Activated gamma-delta T cell treated with anti-CD3 and anti-CD28 coated beads, Interleukin-2, amount 50 U/mL, for 16 hours (primary cell): ENCODE measurements at regions not wholly inside any gene's neighbourhood (a gene's known extent, or its start where the extent isn't known, plus 50 kb on each side); places are given as distances from the start of the nearest gene placed in this dataset.
"Not testable (repeated sequence)": the region's sequence is repeated elsewhere in the genome, so short reads cannot be mapped to it uniquely, and the experiment has no call there.

Experiments
- DNase-seq: peaks from one replicate; pipeline ENCODE4 v3.0.0-alpha.2; 2020; ENCODE audit warnings: low read depth

DNA sequence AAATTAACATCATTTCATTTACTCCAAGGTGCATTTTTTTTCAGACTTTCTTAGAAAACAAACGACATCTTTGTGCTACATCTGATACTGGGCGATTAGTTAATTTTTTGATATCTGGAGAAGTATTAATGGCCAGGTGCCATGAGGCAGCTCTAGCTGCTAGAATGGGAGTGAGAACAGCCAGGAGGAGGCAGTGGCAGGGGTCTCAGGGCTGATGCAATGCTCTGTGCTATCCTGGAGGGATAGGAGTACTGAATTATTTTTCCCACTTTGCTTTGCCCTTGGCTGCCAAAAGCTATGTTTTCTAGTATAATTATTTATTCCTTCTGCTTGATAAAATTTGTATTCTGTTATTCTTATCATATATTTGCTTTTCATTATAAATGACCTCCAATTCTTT is 133.6 kb upstream of the NOX3 start:
- no peak for DNase-seq

DNA sequence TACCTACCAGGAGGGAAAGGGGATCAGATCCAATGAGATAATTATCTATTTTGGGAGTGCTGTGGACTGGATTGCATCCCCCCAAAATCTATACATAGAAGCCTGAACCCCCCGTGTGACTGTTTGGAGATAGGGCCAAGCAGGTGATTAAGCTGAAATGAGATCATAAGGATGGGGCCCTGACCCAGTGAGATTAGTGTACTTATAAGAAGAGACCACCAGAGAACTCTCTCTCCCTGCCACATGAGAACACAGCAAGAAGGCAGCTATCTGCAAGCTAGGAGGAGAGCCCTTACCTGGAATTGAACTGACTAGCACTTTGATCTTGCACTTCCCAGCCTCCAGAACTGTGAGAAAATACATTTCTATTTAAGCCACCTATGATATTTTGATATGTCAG is 132.2 kb upstream of the NOX3 start:
- DNase-seq, result no peak

DNA sequence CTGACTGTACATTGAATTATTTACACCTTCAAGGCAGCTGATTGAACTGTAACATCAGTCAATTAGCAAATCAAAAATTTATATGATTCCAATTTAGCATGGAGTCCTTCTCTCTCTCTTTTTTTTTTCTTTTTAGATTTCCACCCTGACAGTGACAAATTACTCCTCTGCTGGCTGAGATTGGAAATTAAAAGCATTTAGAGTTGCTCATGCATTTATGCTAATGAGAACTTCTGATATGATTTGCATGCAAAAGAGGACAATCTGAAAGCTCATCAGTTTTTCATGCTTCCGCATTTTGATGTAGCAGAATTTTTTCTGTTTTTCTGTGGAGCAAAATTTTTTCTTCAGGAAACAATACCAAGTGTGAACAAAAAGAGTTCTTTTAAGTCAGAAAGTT is 130.5 kb upstream of the NOX3 start:
- no peak for DNase-seq

DNA sequence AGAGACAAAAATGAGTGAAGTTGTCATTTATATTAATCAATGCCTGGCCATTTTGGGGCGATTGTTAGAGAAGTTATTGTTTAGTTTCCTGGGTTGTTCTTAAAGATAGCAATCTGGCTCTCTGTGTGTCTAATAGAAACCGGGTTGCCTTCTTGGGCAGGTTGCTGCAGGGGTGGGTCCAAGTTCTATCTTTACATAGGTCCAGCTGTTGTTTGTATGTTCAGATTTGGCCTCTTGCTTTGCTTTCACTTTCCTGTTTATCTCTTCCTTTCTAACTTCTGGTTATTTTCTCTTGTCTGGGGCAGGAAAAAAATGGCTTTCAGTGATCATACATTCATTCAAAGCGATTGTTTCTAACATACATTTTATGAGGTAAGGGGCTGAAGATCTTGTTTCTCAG is 128.4 kb upstream of the NOX3 start:
- DNase-seq, result no peak

DNA sequence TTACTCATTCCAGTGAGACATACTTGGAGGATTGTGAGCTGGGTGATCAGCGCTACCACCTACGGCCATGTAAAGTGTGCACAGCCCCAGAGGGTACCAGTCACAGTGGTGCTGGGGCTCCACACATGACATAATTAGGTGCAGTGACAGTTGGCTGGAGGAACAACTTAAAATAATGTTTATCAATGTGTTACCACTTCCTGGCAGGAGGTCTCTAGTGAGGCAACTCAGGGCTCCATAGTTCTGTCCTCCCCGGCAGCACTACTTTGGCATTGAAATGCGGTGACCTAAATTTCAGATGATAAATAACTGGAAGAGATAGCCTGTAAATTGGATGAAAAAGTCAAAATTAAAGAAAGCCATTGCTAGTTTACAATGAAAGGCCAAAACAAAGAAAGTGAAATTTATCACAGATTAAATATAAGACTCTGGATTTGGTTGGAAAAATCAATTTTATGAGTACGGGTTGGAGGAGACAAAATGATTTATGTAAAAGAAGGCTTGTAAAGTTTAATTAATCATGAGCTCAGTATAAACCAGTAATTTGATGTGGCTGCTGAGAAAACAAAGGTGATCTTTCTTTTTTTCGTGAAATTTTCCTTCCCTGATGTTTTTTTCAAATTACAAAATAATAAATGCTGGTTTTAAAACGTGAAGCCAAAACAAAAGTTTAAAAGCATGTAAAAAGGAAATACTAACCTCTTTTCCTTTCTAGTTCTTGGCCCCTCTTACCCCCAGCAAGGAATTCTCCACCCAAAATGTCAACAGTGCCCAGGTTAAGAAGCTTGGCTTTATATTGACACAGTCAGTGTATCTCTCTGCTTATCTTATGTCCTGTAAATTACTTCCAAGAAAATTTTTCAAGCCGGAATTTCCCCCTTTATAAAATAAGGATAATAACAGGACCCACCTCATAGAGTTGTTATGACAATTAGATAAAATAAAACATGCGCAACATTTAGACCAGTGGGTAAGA is 126.7 kb upstream of the NOX3 start:
- DNase-seq, result no peak

DNA sequence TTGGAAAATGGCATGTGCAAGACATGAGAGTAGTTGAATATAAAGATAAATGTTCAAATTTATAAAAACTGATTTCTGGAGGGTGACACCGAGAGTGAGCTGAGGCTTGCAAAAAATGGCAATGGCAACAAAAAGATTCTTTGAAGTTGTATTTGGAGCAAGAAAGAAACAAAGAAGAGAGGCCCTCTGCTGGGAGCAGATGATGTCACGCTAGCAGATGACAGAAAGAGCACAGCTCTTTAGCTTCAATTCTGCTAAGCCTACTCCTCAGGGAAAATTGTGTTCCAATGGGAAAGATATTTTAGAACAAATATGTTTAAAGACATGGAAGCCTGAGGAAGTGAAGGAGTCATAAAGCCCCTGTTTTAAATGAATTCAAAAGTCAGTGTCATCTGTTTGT is 125.3 kb upstream of the NOX3 start:
- DNase-seq, result no peak

DNA sequence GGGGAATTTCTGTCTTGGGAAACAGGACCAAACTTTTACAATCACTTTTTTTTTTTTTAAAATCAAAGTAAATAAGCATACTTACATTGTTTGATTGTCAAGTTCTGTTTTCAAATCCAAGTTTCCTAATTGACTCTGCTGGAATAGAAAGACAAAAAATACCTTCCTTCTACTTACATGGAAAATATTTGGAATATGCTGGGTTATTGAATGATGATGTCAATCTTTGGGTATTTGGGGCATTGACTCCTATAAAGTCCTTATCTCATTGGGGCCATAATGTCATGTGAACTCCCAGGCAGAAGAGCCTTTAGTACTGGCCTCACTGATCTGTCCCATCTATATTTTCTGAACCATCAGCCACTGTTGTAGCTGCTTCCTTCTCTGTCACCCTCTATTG is 122.6 kb upstream of the NOX3 start:
- no peak for DNase-seq

DNA sequence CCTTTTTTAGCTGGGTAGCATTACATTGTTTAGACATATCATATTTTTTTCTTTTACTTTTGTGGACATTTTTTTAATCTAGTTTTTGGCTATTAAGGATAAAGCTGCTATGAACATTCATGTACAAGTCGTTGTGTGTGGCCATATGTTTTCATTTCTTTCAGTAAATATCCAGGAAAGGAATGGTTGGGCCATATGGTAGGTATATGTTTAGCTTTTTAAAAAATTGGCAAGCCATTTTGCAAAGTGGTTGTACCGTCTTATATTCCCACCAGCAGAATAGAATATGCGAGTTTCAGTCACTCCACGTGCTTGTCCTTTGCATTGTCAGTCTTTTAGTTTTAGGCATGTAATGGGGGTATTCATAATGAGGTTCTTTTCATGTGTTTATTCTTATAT is 106.3 kb upstream of the NOX3 start:
- DNase-seq, result no peak

DNA sequence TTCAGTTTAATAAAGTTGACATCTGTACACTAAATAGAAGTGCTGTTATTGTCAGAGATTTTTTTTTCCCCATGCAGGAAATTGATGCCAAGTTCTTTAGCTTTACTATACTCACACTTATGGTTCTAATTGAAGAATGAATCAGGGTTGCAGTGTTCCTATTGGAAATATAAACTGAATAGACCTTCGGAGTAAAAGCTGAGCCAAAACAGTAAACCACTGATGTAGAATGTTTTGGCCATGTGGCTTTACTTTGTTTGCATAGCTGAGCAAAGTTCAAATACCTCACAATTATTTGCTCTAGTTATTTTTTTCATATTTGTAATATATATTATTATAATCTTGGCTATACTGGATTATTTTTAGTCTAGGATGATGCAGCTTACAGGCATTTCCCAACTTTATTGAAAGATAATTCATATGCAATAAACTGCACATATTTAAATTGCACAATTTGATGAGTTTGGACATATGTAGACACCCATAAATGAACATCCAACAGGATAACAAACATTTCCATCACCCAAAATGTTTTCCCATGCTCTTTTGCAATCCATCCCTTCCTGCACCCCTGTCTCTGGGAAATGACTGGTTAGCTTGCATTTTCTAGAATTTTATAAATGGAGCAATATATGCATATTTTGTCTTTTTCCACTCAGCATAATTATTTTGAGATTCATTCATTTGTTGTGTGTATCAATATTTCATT is 105.8 kb upstream of the NOX3 start:
- DNase-seq, result no peak

DNA sequence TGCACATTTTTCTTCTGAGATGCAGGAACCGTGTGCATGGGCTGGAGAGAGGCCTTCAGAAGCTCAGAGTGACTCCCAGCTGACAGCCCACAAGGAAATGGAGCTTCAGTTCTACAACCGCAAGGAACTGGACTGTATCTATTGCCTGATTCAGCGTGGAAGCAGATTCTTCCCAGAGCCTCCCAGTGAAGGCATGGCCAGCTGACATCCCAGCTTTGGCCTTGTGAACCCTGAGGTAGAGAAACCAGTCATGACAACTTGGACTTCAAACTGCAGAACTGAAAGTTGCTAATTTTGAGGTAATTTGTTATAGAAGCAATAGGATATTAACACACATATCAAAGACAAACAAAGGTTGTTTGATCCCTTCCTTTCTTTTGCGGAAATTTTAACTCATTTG is 94.3 kb upstream of the NOX3 start:
- DNase-seq, result no peak

DNA sequence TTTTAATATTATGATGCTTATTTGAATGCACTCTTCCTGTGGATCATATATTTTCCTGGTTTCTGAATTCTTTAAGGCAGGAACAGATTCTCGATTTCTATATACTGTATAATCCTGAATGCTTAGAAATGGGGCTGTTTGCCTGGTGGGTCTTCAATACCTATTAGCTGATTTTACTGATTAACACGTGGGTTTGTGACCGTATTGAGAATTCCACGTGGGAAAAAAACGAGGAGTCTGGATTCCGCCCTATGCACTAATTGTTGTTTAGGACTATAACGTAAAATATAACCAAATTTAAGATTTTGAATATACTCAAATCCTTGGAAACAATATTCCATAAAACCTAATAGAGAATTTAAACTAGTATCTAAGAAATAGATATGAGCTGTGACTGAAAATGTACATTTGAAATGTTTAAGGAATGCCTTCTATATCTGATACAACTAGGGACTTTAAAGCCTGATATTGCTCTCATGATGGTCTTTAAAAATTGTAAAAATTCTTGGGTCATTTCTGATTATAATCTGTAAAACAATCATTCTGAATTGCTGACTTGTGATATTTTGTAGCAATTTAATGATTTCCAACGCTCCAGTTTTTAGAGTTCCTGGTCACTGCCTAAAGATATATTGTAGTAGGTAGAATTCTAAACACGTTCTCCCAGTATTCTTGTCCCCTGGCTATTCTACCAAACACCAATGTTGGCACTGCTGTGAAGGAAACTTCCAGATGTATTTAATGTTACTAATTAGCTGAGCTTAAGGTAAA is 93.6 kb upstream of the NOX3 start:
- no peak for DNase-seq

DNA sequence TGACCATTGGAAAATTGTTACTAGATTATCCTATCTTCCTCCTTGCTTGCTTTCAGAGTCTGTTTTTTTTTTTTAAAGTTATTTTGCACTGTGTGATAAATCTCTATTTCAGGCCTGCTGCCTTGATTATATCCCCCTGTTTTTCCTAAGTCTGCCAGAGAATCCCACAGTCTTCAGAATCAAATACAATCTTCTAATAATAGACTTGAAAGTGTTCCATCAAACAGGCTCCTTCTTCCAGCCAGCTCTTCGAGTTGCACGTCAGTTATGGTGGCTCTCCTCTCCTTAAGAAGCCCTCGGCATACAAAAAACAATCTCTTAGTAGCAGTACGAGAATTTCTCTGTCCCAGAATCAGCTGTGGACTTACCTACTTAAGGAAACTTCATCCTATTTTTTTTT is 92.9 kb upstream of the NOX3 start:
- DNase-seq, result no peak

DNA sequence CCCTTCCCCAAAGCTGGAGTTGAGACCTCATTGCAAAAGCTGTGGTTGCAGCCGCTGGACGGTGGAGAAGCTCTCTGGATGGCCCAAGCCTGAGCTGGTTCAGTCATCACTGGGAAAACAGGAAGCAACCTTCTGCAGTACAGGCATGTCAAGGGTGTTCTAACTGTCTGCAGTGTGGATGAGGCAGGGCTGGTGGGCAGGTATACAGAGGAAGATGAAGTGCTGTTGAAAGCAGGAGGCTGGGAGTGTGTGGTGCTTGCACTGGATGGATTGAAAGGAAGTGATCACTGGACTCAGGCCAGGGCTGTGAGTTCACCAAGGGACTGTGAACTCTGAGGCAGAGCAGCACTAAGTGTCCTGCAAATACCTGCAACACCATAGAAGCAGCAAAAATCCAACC is 89.0 kb upstream of the NOX3 start:
- no peak for DNase-seq

DNA sequence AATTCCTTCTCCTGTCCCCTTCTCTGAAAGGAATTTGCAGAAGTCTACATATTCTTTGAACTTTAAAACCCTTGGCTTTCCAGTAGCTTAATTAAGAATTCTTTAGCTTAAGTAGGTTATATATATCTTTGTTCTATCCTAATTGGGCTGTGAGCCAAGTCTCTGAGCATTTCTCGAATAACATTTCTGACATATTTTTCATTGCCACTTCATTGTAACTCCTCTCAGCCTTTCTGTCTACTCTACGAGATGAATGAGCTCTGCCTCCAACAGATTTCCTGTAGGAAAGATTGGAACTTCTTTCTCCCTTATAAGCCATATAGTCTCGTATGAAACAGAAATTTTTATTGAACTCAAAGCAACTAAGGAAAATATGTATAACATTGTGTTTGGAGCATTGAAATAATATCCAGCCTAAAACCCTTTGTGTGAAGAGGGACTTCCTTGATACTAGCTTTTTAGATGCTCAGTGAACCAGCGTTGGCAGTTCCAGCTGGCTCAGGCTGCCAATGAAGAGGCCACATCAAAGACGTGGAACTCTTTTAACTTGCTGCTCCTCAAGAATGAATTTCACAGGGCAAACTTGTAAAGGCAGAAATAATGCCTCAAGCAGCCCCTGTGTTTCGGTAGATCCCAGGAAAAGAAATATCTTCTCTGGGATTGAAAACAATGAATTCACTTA is 87.7 kb upstream of the NOX3 start:
- no peak for DNase-seq

DNA sequence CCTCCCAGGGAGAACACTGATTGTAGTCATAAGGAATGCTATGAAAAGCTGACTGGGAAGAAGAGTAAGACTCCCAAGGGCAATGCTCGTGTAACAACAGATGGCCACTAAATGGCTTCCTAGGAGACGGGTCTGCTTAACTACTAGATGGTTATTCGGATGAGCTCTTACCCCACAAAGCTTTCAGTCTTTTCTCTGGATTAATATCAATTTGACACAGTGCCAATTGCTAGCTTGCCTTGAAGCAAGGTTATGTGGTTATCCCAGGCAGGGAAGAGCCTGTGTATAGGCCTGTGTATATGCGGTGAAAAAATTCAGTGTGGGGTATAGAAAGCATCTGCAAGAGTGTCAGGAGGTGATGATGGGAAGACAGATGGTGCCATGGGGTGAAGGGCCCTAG is 86.4 kb upstream of the NOX3 start:
- no peak for DNase-seq

DNA sequence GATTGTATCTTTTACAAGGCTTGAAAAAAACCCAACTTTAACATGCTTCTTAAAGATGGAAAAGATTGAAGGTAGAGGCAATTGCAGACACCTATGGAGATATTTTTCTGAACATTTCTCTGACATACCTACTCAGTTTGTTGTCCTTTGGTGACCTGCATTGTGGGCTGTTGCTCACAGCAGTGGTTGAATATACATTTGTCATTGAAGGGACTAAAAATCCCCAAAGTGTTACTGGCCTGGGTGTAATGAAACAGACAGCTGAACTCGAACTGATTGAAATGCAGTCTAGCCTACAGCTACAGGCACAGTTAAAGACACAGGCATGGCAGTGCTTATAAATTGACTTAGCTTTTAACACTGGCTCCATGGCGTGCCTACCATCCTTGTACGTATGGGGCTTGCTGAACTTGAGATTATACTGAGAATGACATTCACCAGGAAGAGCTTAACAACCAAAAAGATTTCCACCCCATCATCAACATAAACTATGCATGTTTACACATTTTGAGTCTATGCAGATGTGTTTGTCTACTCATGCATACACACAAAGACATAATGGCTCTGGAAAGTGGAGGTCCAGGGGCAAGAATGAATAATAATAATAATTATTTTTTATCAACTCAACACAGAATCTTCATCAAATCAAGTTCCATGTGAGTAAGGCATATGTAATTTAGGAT is 83.2 kb upstream of the NOX3 start:
- no peak for DNase-seq

DNA sequence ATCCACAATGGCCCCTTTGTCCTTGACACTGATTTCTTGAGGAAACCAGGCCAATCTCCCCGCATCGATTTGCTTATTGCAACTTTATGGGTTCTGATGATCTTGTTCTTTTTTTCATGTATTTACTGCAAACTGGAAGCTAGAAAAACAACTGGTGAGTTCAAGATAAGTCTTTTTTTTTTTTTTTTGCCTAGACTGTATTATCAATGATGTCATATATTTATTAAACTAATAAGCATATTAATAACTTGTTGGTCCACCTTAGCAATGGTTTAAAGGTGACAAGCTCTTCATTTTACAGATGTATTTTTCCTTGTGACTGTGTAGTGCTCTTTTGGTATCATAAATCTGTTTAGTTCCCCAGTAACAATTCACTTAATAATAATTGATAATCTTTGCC is 79.0 kb upstream of the NOX3 start:
- no peak for DNase-seq

DNA sequence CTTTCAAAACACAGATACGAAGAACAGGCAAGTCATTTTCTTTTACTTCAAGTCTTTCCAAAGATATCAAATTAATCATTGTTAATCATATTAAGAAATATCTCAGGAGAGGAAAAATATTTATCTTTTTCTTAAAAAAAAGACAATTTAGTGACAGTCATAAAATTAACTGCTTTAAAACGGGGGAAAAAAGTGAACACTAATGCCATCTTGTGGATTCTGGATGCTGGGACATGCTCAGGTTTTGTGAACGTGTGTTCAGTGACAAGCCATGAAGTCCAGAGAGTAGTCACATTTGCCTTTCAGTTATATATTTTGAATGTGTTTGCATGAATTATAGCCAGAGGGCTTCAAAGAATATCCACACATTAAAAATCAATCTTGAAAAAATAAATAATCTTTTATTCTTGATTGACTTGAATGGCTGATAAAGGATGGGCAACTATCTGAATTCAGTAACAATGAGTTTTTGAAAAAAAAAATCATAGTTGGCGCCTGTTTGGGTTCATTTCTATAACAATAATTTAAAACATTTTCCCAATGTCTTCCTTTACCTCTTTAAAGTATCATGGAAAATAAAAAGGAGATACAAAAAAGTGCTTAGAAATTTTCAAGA is 74.7 kb upstream of the NOX3 start:
- DNase-seq, result no peak

DNA sequence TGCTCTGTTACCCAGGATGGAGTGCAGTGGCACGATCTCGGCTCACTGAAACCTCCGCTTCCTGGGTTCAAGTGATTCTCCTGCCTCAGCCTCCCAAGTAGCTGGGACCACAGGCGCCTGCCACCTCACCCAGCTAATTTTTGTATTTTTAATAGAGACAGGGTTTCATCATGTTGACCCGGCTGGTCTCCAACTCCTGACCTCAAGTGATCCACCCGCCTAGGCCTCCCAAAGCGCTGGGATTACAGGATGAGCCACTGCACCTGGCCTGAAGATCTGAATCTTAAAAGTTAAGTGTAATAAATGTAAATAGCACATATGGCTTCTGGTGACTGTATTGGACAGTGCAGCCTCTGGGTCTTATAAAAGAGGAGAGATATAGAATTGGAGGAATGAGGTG is 74.2 kb upstream of the NOX3 start:
- DNase-seq, result not testable (repeated sequence)

DNA sequence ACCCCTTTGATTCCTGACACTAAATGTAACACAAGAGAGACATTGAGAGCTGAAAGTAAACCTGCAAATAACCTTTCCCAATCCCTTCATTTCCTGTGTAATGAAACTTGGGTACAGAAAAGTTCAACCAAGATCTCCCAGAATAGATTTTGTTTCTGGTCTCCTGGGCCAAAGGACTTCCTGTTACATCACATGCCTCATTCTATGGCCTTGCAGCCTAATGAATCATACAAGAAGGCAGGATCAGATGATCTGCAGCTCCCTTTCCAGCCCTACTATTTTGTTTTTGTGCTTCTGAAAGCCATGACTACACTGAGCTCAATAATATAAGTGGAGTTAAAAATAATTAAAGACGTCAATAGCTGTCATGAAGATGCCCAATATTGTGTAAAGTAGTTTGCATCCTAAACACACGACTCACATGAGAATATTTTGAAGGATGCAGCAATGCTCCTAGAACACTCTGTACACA is 73.4 kb upstream of the NOX3 start:
- DNase-seq, result no peak

DNA sequence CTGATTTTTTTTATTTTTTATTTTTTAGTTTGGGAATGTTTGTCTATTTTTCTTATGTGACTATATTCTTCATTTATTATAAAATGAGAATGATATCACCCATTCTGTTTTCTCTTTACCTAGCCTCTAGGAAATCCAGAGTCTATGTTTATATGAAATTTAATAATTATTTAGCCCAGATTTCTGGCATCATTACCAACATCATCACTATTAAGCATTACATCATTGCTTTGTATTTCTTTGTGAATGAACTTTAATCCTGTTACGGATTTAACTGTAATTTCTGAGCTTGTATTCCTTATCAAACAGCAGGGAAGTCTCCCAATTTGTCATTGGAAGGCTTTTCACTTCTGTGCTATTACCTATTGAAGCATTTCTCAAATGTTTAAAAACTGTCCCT is 72.7 kb upstream of the NOX3 start:
- no peak for DNase-seq
